Naive thymus-derived CD4-positive, alpha-beta T cell (primary cell): ENCODE measurements at regions not wholly inside any gene's neighbourhood (a gene's known extent, or its start where the extent isn't known, plus 50 kb on each side); places are given as distances from the start of the nearest gene placed in this dataset.
"Not testable (repeated sequence)": the region's sequence is repeated elsewhere in the genome, so short reads cannot be mapped to it uniquely, and the experiment has no call there.

Experiments used
- ATAC-seq: fragments of 150-1000 bp; cut with Tn5 transposase; 2 replicates; pipeline ENCODE4 v1.10.0; 2021; ENCODE audit warnings: mild to moderate bottlenecking, moderate library complexity
- CTCF ChIA-PET: fragments of 350-600 bp; sonication (Branson Sonifier 250); formaldehyde crosslinking; loops from one replicate; lab custom pipeline; 2021; ENCODE audit warnings: antibody characterized with exemption; lab: Charles Lee
- POLR2A ChIA-PET: fragments of 350-600 bp; sonication (Branson Sonifier 250); formaldehyde crosslinking; loops from one replicate; lab custom pipeline; 2021; ENCODE audit warnings: antibody characterized with exemption, inconsistent platforms; lab: Charles Lee
- DNase-seq, 9 donors: peaks; one replicate each; pipeline versions ENCODE4 v3.0.0 to v3.0.0-alpha.2; 2020 to 2022; ENCODE audit warnings: mixed read lengths in 1 of 9
- H3K27ac ChIP-seq: one replicate; pipeline ENCODE4 v1.7.0; 2013; ENCODE audit warnings: mild to moderate bottlenecking, low read depth, low read length, moderate library complexity
- H3K27me3 ChIP-seq, 2 donors: one replicate each; pipeline ENCODE4 v1.7.0; 2013; ENCODE audit warnings: low read length in 2 of 2, mild to moderate bottlenecking in 2 of 2, moderate library complexity in 2 of 2; ENCODE audit not compliant: control insufficient read depth in 2 of 2, insufficient read depth in 2 of 2
- H3K36me3 ChIP-seq, 3 experiments: 1 replicate in 2 of 3; 2 replicates in 1 of 3; pipeline ENCODE4 v1.7.0; 2013; ENCODE audit warnings: low read length in 3 of 3, mild to moderate bottlenecking in 3 of 3, moderate library complexity in 1 of 3; ENCODE audit not compliant: insufficient read depth in 3 of 3, control insufficient read depth in 2 of 3
- H3K4me1 ChIP-seq, 2 donors: one replicate each; pipeline ENCODE4 v1.7.0; 2013; ENCODE audit warnings: low read length in 2 of 2, mild to moderate bottlenecking in 2 of 2, moderate library complexity in 1 of 2; ENCODE audit not compliant: control insufficient read depth in 2 of 2, insufficient read depth in 2 of 2
- H3K4me3 ChIP-seq: 2 replicates; pipeline ENCODE4 v1.7.0; 2013; ENCODE audit warnings: mild to moderate bottlenecking, low read length
- H3K9me3 ChIP-seq, 3 experiments: 1 replicate in 2 of 3; 2 replicates in 1 of 3; pipeline ENCODE4 v1.7.0; 2013; ENCODE audit warnings: low read length in 3 of 3; ENCODE audit not compliant: control insufficient read depth in 2 of 3
- H3K27ac Mint-ChIP-seq, 9 donors: one replicate each; pipeline ENCODE4 v1.8.0; 2020 to 2022; ENCODE audit warnings: mixed read lengths in 9 of 9, mild to moderate bottlenecking in 8 of 9, moderate library complexity in 5 of 9, inconsistent platforms in 2 of 9
- H3K27me3 Mint-ChIP-seq, 5 donors: one replicate each; pipeline ENCODE4 v1.8.0; 2021 to 2022; ENCODE audit warnings: mixed read lengths in 5 of 5, mild to moderate bottlenecking in 1 of 5
- H3K36me3 Mint-ChIP-seq, 5 donors: one replicate each; pipeline ENCODE4 v1.8.0; 2020 to 2022; ENCODE audit warnings: mixed read lengths in 5 of 5, mild to moderate bottlenecking in 3 of 5, inconsistent platforms in 1 of 5
- H3K4me1 Mint-ChIP-seq, 7 donors: one replicate each; pipeline ENCODE4 v1.8.0; 2020 to 2022; ENCODE audit warnings: mixed read lengths in 7 of 7, mild to moderate bottlenecking in 3 of 7, inconsistent platforms in 1 of 7
- H3K4me3 Mint-ChIP-seq, 10 donors: one replicate each; pipeline ENCODE4 v1.8.0; 2020 to 2022; ENCODE audit warnings: mild to moderate bottlenecking in 10 of 10, mixed read lengths in 10 of 10, moderate library complexity in 6 of 10, inconsistent platforms in 2 of 10
- H3K9me3 Mint-ChIP-seq, 11 donors: one replicate each; pipeline ENCODE4 v1.8.0; 2020 to 2022; ENCODE audit warnings: mixed read lengths in 11 of 11, mild to moderate bottlenecking in 4 of 11, inconsistent platforms in 1 of 11, moderate library complexity in 1 of 11
- intact Hi-C, 2 donors: fragments of 100-400 bp; cut with micrococcal nuclease; formaldehyde crosslinking; loops; one replicate each; pipeline ENCODE4 v1.15.1; 2023

DNA sequence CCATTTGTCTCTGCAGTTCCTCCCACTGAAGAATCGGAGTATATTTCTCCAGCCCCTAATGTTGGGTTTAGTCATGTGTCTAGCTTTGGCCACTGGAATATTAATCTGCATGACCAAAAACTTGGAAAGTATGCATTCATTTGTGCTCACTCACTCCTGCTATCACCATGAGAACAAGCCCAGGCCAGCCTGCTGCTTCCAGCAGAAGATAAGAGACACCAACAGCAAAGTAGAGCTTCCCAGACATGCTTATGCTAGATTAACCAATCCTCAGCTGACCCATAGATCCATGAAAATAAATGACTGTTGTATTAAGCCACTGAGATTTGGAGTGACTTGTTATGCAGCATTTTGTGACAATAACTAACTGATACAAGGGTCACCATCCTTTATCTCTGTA, 108.8 kb downstream of the ART5 start:
- H3K4me1 Mint-ChIP-seq, CTCF ChIA-PET, H3K4me1 ChIP-seq, H3K36me3 ChIP-seq, H3K27ac Mint-ChIP-seq, DNase-seq, ATAC-seq, H3K27me3 ChIP-seq, POLR2A ChIA-PET, intact Hi-C loops, H3K27ac ChIP-seq, H3K9me3 ChIP-seq, H3K4me3 ChIP-seq, H3K36me3 Mint-ChIP-seq, H3K4me3 Mint-ChIP-seq: not testable (repeated sequence)
- Mint-ChIP-seq H3K9me3 (peaks cover 5 to 32% (median 17%) of the 10 kb centered on the region in 11 donors), H3K27me3 (peaks cover 0 to 20% (median 7%) of the 10 kb centered on the region in 5 donors)

DNA sequence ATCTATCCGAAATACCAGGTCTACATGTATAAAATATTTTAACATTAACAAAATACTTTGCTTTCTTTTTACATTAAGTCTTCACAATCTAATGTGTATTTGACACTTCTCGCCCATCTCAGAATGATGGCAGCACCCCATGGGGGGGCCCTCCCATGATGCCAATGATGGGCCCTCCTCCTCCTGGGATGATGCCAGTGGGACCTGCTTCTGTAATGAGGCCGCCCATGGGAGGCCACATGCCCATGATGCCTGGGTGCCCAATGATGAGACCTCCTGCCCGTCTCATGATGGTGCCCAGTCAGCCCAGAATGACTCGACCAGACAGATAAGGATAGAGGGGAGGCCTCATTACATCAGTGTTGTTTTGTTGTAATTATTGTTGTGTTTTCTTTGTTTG, 110.5 kb downstream of the ART5 start:
- CTCF ChIA-PET, ATAC-seq, H3K4me1 Mint-ChIP-seq, POLR2A ChIA-PET, H3K36me3 Mint-ChIP-seq, DNase-seq, intact Hi-C loops, H3K9me3 ChIP-seq, H3K27ac ChIP-seq, H3K4me1 ChIP-seq, H3K4me3 ChIP-seq, H3K27ac Mint-ChIP-seq, H3K4me3 Mint-ChIP-seq, H3K27me3 ChIP-seq, H3K36me3 ChIP-seq: not testable (repeated sequence)
- H3K27me3 Mint-ChIP-seq: peaks cover 0 to 15% (median 6%) of the 10 kb centered on the region in 5 donors
- peaks cover 0 to 18% (median 9%) of the 10 kb centered on the region in 11 donors for H3K9me3 Mint-ChIP-seq

DNA sequence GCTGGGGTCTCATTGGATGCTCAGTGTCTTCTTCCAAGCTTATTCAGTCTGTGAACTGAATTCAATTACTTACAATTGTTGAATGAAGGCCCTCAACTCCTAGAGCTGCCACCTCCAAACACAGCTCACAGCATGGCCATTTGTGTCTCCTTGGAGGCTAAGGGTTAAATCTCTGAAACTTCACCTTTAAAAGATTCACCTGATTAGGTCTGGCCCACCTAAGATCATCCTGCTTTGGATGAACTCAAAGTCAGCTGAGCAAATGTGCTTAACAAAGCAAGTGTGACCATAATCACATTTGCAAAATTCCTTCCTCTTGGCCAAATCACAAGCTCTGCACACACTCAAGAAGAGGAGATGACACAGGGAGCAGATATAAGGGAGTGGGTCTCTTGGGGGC, 118.2 kb downstream of the ART5 start:
- H3K4me3 ChIP-seq, H3K27ac Mint-ChIP-seq, H3K36me3 Mint-ChIP-seq, POLR2A ChIA-PET, H3K36me3 ChIP-seq, H3K4me1 Mint-ChIP-seq, H3K27ac ChIP-seq, H3K9me3 ChIP-seq, CTCF ChIA-PET, DNase-seq, H3K27me3 ChIP-seq, intact Hi-C loops, ATAC-seq, H3K4me1 ChIP-seq, H3K4me3 Mint-ChIP-seq: not testable (repeated sequence)
- peaks cover 0 to 12% (median 4%) of the 10 kb centered on the region in 5 donors for H3K27me3 Mint-ChIP-seq
- H3K9me3 Mint-ChIP-seq: peaks cover 0 to 31% (median 13%) of the 10 kb centered on the region in 11 donors

DNA sequence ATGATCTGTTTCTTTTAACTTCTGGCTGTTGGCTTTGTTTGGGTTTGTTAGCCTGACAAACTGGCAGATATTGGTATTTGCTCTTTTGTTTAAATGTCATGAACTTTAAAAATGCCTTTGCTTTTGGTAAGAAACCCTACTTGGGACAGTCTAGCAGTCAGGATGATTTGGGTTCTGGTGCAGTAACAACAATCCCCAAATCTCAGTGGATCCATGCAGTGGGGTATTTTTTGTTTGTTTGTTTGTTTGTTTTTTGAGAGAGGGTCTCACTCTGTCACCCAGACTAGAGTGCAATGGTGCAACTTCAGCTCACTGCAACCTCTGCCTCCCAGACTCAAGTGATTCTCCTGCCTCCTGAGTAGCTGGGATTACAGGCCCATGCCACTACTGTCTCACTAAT, 120.9 kb downstream of the ART5 start:
- H3K27ac ChIP-seq, H3K27me3 ChIP-seq, H3K9me3 ChIP-seq, intact Hi-C loops, H3K4me3 ChIP-seq, CTCF ChIA-PET, POLR2A ChIA-PET, H3K4me1 ChIP-seq, H3K4me1 Mint-ChIP-seq, ATAC-seq, DNase-seq, H3K27ac Mint-ChIP-seq, H3K4me3 Mint-ChIP-seq, H3K36me3 ChIP-seq, H3K36me3 Mint-ChIP-seq: not testable (repeated sequence)
- Mint-ChIP-seq H3K27me3 (peaks cover 0 to 12% (median 5%) of the 10 kb centered on the region in 5 donors), H3K9me3 (peaks cover 0 to 31% (median 13%) of the 10 kb centered on the region in 11 donors)

DNA sequence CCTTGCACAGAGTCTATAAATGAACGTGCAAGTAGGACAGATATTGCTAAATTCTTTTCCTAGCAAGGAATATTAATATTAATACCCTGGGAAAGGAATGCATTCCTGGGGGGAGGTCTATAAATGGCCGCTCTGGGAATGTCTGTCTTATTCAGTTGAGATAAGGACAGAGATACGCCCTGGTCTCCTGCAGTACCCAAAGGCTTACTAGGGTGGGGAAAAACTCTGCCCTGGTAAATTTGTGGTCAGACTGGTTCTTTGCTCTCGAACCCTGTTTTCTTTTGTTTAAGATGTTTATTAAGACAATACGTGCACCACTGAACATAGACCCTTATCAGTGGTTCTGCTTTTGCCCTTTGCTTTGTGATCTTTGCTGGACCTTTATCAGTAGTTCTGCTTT, 122.0 kb downstream of the ART5 start:
- H3K27me3 ChIP-seq, POLR2A ChIA-PET, H3K27ac ChIP-seq, DNase-seq, H3K4me3 ChIP-seq, H3K4me1 Mint-ChIP-seq, H3K4me1 ChIP-seq, intact Hi-C loops, H3K36me3 ChIP-seq, ATAC-seq, CTCF ChIA-PET, H3K36me3 Mint-ChIP-seq, H3K9me3 ChIP-seq, H3K4me3 Mint-ChIP-seq, H3K27ac Mint-ChIP-seq: not testable (repeated sequence)
- H3K27me3 Mint-ChIP-seq: peaks cover 0 to 17% (median 5%) of the 10 kb centered on the region in 5 donors
- H3K9me3 Mint-ChIP-seq: peaks cover 0 to 30% (median 13%) of the 10 kb centered on the region in 11 donors

DNA sequence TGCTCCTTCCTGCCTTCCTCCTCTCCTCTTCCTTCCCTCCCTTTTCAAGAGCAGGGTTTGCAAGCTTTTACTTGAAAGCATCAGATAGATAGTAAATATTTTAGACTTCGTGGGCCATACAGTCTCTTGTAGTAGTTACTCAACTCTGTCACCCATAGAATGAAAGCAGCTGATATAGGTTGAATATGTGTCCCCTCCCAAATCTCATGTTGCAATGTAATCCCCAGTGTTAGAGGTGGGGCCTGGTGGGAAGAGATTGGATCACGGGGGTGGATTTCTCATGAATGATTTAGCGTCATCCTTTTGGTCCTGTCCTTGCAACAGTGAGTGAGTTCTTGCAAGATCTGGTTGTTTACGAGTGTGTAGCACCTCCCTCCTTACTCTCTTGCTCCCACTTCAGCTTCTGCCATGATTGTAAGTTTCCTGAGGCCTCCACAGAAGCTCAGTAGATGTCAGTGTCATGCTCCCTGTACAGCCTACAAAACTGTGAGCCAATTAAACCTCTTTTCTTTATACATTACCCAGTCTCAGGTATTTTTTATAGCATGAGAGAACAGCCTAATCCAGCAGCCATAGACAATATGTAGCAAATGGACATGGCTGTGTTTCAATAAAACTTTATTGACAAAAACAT, 124.7 kb downstream of the ART5 start:
- H3K36me3 Mint-ChIP-seq, H3K27me3 ChIP-seq, CTCF ChIA-PET, DNase-seq, POLR2A ChIA-PET, H3K4me1 ChIP-seq, H3K4me3 Mint-ChIP-seq, H3K4me3 ChIP-seq, ATAC-seq, H3K36me3 ChIP-seq, H3K27ac ChIP-seq, H3K9me3 ChIP-seq, intact Hi-C loops: not testable (repeated sequence)
- Mint-ChIP-seq H3K27me3 (peaks cover 0 to 23% (median 5%) of the 10 kb centered on the region in 5 donors), H3K4me1 (peaks cover 0 to 15% (median 7%) of the 10 kb centered on the region in 7 donors), H3K9me3 (peaks cover 0 to 27% (median 12%) of the 10 kb centered on the region in 11 donors), H3K27ac (peak overlapping the region in 1 of 9 donors; percentile 53)

DNA sequence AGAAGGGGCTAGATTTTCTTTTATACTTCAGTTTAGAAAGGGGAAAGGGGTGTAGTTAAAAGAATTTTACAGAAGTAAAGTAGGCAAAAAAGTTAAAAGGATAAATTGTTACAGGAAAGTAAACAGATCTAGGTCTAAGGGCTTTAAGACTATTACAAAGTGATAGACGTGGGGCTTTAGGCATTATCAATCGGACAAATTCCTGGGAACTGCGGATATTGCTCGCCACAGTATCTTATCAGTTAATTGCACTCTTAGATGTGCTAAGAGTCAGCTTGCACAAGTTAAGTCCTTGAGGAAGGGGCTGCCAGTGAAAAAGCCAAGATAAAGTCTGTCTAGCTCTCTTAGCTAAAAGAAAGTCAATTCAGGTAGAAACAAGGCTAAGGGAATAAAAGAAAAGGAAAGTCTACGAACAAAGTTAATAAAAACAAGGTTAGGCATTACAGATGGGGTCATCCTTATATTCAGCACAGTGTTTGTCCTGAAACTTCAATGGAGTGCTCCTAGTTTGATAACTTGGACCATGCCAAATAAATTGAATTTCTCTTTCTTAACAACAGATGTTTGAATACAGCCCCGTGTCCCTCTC, 125.4 kb downstream of the ART5 start:
- intact Hi-C loops, H3K4me1 ChIP-seq, ATAC-seq, H3K27ac ChIP-seq, CTCF ChIA-PET, H3K27me3 ChIP-seq, H3K4me3 ChIP-seq, H3K36me3 ChIP-seq, H3K9me3 ChIP-seq, H3K36me3 Mint-ChIP-seq, POLR2A ChIA-PET, DNase-seq: not testable (repeated sequence)
- Mint-ChIP-seq H3K9me3 (peaks cover 0 to 26% (median 12%) of the 10 kb centered on the region in 11 donors), H3K27me3 (peaks cover 0 to 23% (median 5%) of the 10 kb centered on the region in 5 donors), H3K4me3 (peak overlapping the region in 1 of 10 donors; percentile 55), H3K4me1 (peaks cover under 1 to 21% (median 13%) of the 10 kb centered on the region in 7 donors), H3K27ac (peak overlapping the region in 2 of 9 donors; percentile 42 to 53)
